GM21737 (cell line): ENCODE measurements at regions not wholly inside any gene's neighbourhood (a gene's known extent, or its start where the extent isn't known, plus 50 kb on each side); places are given as distances from the start of the nearest gene placed in this dataset.

Source experiments
- ATAC-seq: cut with Tn5 transposase; IDR thresholded peaks from one replicate; pipeline ENCODE4 v1.9.1; 2021; ENCODE audit warnings: mild to moderate bottlenecking, moderate library complexity; ENCODE audit not compliant: unreplicated experiment

DNA sequence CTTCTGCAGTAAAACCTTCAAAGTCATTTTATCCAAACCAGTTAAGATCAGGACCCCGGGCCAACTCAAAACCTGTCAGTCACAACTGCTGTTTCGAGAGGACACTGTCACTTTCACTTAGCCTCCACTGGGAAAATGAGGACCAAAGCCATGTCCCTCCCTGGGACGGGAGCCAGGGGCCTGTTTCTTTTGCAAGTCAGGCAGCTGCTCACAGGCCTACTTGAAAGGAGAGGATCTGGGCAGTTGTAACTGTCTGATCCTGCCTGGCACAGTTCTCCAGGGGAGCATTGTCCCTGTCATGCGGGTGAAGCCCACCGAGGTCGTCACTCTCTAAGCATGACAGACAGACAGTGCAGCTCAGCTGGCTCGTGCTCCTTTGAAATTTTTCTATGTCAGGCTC lies 276.2 kb downstream of the NPIPA8 start:
- no peak for ATAC-seq

DNA sequence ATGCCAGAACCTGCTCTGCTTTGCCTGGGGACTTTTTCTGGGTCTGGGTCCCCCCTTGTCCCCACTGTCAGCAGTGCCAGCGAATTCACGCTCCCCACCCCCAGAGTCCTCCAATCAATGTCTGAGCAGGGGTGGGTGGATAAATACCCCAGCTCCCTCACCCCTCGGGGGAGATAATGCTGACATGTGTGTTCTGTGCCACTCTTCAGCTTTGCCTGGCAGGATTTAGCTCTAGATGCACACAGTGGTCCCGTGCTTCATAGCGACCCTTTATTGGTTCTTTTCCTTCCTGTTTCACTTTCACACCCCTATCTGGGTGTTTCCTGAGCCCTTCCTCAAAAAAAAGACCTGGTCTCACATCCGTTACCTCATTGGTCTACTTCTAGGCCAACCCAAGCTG lies 277.0 kb downstream of the NPIPA8 start:
- no peak for ATAC-seq

DNA sequence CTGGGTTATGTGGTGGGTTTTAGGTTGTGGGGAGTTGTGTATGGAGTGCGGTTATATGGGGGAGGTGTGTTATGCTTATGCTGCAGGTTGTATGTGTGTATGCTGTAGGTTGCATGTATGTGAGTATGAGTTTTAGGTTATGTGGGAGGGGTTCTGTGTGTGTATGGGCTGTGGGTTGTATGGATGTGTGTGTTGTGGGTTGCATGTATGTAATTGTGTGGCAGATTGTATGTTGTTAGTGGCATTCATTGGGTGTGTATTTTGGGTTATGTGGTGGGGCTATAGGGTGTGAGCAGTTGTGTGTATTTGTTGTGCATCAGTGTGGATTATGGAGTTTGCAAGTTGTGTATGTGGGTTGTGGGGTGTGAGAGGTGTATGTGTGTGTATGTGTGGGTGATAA lies 277.4 kb downstream of the NPIPA8 start:
- ATAC-seq = no peak

DNA sequence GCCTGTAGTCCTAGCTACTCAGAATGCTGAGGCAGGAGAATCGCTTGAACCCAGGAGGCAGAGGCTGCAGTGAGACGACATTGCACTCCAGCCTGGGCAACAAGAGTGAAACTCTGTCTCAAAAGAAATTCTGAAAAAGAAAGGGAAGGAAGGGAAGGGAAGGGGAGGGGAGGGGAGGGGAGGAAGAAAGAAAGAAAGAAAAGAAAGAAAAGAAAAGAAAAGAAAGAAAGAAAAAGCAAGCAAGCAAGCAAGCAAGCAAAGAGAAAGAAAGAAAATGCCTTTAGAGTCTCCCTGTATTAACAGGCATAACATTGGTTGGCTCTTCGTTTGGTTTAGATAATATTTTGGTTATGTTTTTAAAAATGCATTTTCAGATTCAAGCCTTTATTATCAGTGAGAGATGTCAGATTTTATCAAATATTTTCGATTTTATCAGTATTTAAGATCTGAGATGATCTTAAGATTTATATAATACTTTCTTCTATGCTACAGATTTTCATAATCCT lies 281.1 kb downstream of the NPIPA8 start:
- no peak for ATAC-seq

DNA sequence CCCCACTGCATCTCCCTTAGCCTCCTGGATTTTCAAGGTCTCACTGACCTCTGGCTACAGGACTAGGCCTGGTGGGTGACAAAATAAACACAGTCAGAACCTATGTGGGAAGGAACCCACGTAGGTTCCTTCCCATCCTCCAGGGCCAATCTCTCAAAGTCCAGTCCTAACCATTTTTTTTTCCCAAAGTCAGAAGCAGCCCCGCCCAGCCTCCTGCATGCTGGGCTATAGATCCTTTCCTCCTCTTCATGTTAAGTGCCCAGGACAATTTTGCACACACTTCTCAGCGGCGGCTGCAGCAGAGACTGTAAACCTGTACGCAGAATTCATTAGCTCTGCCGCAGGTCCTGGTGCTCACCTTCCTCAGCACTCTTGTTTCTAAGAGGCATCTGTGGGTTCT lies 285.8 kb downstream of the NPIPA8 start:
- no peak for ATAC-seq

DNA sequence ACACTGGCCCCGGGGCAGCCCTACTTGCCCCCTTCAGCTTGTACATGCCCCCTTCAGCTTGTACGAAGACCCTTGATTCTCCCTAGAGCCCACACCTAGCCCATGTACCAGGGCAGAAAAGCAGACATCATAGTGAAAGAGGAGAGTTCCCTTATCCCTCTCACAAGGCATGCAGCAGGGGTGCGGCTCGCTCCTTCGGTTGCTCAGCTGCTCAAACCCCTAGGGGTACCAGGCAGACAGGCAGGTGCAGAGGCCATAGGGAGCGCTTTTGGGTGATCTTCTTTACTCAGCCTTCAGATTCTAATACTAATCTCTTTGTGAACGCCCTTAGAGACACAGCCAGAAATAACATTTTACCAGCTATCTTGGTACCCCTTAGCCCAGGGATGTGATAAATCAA lies 286.3 kb downstream of the NPIPA8 start:
- ATAC-seq = no peak

DNA sequence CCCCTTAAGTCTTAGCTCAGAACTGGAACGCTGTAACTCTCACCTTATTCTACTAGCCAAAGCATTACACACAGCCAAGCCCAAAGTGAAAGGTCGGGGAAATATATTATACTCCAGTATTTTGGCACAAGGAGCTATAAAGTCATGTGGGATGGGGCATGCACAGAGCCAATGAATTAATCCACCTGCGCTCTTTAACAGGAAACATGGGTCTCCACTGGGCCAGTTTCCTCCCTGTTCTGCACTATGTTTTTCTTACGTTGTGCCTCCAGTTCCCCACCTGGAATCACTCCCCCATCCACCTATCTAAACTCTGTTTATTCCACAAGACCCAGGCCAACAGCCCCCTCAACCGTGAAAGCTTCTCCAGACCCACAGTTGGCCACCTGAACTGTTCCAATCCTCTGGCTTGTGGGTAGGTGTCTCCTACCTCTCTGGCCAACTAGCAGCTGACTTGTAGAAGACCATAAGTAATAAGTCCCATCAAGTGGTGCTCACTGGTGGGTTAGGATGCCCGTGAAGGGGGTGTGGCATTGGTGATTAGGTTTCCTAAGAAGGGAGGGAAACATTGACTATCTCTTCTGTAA lies 286.9 kb downstream of the NPIPA8 start:
- no peak for ATAC-seq

DNA sequence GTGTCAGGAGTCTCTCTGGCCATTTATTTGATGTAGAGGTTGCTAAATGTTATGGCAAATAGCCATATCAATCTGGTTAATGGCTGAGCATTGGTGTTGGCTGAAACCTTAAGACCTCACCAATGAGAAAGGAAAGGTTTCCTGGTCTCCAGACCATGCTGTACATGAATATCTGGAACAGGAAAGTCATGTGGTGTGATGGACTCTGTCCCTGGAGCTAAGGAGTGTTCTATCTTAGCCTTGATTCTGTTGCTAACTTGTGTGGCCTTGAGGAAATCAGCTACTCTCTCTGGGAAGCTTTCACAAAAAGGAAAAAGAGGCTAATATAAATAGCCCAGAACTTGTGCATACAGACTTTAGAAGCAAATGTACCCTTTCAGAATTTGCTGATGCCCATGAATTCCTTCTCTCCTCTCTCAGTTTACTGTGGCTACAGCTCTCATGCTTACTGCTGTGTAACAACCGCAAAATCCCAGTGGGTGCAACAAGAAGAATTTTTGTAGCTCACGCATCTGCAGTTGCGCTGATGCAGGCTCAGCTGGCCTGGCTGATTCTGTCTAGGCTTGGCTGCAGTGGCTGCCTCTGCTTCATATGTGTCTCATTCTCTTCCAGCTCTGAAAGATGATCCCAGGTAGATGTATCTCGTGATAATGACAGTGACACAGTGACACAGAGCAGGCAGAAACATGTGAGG lies 287.5 kb downstream of the NPIPA8 start:
- ATAC-seq = no peak

DNA sequence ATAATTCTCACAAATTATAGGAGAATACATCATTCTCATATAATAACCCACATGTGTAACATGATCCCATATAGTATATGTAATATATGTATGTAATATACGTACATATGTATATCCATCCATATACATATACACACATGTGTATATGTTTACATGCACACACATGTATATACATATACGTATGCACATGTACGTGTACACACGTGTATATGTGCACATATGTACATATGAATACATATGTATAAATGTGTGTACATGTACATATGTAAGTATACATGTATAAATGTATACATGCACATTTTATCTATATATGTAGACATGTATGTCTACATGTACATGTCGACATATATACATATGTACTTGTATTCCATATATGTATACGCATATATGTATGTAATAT lies 288.8 kb downstream of the NPIPA8 start:
- no peak for ATAC-seq

DNA sequence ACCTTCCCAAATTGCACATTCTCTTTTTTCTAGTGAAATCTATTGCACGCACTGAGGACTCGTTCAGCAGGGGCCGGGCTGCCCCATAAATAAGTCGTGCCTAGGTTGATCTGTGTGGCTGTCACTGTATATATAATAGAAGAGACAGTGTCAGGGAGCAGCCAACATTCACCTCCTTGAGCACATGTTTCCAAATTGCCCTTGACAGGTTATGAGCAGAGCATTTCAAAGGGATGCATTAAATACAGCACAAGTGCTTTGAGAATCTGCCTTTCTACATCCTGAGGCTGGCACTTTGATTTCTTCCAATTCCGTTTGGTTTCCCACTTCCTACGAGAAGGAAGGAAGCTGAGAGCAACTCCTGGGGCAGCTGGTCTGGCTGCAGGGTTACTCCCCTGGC lies 291.2 kb downstream of the NPIPA8 start:
- ATAC-seq = no peak

DNA sequence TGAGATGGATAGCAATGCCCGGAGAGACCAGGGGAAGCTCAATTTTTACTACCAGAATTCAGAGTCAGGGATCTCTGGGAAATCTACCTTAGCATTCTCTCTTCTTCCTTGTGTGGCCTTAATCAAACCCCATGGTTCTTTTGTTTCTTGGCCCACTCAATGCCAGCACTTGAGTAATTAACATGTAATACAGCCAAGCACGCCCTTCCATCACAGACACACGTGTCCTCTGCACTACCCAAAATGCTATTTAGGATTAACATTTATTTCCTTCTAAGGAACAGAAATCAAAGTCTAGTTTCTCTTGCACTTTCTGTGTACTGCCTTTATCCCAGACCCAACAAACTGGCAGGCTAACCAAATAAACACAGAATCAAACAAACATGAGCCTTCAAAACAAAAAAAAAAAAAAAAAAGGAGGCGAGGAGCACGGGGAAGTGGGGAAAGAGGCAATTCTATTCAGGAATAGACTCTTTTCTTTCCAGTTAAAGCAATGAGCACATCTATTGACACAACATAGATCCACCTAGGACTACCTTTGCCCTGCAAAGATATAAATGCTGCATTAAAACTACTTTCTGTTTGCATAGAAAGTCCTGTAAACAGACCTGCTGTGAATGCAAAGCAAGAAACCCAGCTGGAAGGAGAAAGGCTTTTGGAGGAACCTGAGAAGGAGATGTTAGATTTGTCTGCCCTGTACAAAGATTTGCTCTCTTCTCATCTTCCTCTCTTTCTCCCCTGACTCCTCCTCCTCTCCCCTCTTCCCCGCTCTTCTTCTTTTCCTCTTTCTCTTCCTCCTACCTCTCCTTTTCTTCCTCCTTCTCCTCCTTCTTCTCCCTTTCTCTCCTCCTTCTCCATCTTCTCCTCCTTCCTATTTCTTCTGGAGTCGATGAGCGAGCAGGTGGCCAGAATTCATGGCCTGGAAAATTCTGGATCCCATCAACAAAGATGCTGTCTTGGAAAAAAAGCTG lies 294.4 kb downstream of the NPIPA8 start:
- ATAC-seq = no peak

DNA sequence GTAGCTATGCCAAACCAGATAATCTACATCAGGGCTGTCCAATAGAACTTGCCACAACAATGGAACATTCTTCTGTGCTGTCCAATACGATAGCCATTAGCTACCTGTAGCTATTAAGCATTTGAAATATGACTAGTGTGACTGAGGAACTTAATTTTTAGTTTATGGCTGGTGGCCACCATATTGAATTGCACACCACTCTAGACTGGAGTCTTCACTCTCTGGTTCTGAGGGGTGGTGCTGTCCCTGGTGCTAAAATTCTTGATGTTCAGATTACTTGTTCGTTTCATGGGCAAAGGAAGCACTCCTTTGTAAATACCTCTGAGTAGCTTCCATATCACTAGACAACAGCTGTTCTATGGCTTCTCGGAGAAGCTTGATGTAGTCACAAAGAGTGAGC lies 296.6 kb downstream of the NPIPA8 start:
- no peak for ATAC-seq

DNA sequence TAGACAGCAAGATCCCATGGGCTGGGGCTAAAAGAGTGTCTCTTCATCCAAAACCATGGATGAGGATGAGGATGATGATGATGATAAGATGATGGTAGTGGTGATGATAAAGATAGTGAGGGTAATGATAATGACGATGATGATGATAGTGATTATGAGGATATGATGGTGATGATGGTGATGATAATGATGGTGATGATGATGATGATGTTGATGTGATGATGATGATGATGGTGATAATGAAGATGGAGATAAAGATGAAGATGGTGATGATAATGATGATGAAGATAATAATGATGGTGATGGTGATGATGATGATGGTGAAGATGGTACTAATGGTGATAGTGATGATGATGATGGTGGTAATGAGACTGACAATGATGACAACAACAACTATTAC lies 299.5 kb downstream of the NPIPA8 start:
- no peak for ATAC-seq

DNA sequence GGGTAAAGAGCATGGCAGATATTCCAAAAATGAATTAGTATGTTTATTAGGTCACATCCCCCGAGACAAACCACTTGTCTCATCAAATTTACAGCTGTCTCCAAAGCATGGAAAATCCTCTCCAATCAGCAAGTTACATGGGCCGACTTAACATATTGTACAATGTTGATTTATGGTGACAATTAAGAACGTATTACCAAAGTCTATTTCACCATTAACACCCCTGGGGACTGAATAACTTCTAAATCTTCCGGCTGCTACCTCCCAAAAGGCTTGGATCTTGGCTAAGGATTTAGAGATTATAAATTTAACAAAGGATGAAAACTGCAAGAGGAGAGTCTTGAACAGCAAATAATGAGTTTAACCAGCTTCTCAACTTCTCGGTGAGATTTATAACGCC lies 311.9 kb downstream of the NPIPA8 start:
- ATAC-seq = no peak

DNA sequence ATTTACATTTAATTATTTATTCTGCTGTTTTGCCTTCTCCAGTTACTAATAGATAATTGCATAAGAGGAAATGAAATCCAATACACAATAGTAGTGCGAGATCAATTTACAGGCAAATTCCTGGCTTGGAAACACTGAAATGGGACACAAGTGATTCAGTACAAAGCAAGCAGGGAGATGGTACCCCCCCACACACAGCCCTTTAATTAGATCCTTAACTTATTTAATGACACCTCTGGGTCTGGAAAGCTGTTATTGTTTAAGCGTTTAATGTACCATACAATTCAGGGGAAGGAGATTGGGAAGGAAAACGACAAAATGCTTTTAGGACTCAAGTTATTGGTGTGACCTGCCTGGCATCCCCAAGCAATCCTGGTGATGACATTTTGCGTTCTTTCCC lies 318.2 kb downstream of the NPIPA8 start:
- no peak for ATAC-seq

DNA sequence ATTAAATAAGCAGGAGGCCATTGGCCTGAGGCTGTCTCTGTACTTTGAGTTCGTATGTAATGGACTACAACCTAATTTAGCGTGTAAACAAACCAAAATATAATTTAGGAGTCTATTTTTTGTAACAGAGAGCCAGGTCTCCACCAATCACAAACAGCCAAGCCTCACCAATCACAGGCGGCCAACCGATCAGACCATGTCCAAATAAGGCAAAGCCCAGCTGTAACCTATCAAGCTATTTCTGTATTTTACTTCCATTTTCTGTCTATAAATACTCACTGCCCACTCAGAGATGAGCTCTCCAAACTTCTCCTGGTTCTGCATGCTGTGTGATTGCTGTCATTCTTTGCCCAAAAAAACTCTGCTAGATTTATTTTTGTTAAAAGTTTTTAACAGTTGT lies 322.7 kb downstream of the NPIPA8 start:
- ATAC-seq = no peak

DNA sequence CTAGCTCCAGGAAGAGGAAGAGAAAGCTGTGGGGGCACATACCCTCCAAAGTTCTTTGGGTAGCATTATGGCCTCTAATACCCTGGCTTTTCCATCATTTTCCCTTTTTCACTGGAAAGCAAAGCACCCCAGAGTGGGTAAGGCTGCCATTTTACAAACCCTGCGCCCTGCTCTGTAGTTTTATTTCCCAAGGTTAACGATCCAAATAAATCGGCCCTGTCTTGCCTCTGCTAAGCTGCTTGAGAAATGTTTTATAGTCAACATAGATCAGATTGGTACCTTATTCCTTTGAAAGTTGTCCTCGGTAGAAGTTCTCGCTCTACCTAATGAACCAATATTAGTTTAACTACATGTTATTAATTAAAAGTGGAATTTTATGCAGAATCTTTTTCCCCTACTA lies 328.2 kb downstream of the NPIPA8 start:
- ATAC-seq = no peak

DNA sequence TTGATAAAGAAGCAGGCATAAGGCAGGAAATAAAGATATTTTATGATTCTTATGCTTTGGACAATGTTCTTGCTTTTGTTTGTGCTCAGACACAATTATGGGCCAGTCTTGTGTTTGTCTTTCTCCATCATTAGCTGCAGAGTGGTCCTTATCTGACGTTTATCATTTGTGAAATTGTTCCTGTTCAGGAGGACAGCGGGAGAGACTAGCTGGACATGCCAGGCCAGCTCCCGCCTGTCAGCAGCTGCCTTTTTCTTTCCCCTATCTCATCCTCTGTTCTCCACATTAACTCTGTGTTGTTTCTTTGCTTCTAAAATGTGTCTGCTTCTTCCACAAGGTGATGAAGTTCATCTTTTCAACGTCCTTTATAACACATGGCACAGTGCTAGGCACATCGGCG lies 333.5 kb downstream of the NPIPA8 start:
- no peak for ATAC-seq

DNA sequence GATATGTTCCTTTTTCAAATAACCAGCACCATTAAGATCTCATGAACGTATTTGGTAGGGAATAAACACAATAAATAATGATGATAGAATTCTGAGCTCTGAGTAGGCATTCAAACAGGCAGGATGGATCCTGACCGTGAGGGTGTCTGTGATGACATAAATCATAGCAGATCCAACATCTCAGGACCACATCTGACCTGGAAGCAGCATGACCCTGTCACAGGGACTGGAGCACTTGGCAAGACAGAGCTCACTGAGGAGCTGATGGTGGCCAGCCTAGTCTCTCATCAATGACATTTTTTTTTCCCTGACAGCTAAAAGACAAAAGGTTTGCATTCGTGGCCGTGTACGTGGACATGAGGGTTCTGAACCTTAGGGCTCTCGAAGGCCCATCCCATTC lies 337.5 kb downstream of the NPIPA8 start:
- ATAC-seq = no peak

DNA sequence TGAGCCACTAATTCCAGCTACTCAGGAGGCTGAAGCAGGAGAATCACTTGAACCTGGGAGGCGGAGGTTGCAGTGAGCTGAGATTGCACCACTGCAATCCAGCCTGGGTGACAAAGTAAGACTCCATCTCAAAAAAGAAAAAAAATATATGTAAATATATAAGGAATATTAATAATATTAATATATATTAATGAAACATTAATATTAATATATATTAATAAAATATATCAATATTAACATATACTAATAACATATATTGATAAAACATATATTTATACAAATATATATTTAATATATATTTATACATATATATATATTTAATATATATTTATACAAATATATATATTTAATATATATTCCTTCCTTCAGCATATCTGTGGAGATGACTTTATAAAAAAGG lies 338.0 kb downstream of the NPIPA8 start:
- no peak for ATAC-seq

DNA sequence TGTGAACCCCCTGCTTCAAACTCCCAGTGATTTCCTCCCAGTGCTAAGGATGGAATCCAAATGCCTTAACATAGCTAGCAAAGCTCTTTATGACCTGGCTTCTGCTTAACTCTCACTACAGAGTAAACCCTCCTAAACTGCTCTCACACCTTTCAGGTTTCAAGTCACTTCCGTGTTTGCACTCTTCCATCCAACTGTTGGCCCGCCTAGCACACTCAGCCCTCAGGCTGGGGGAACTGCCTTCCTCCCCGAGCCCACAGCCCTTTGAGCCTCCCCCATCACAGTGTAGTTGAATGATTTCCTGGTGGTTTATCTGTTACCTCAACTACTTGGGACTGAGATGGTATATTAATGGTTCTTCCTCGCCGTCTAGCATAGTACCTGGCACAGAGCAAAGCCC lies 342.5 kb downstream of the NPIPA8 start:
- ATAC-seq = no peak

DNA sequence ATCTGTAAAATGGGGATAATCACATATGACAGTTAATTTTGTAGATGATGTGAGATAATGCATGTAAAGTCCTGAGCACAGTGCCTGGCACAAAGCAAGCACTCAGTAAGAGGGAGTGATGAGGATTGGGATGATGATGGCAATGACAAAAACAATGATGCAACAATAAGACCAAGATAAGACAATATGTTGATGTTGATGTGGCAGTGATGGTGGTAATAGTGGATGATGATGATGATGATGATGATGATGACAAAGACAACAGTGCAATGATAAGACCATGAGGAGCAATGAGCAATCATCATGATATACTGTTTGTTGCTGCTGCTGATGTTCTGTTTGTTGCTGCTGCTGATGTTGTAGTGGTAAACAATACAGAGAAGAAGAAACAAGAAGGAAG lies 344.1 kb downstream of the NPIPA8 start:
- ATAC-seq = no peak
